ENCODE measurements at regions not wholly inside any gene's neighbourhood (a gene's known extent, or its start where the extent isn't known, plus 50 kb on each side); places are given as distances from the start of the nearest gene placed in this dataset.
A peak's percentile ranks its signal among the peaks of the same experiment; 100 is the strongest.

GRCh38 chr10:6995831-6996230, 415.0 kb downstream of the SFMBT2 start:
- WGBS, 2 donors, result 46 to 58% methylated on average over 4 of the region's 4 CpGs
- Histone ChIP-seq H3K36me3 (no peaks in the 10 kb centered on the region), H3K9me3 (no peaks in the 10 kb centered on the region), H3K27ac (no peak overlapping the region), H3K27me3 (no peaks in the 10 kb centered on the region), H3K4me1 (no peaks in the 10 kb centered on the region), H3K4me3 (no peak overlapping the region)
- no peak for TF ChIP-seq POLR2A (IDR thresholded peaks at IDR 0.05)
- TF ChIP-seq CTCF (IDR thresholded peaks at IDR 0.05), result no peak
- TF ChIP-seq EP300 (IDR thresholded peaks at IDR 0.05), result no peak
- DNase-seq (ENCODE audit: low spot score in 2 of 2), result no peak

- TF ChIP-seq POLR2A (IDR thresholded peaks at IDR 0.05) (no peak), CTCF (IDR thresholded peaks at IDR 0.05) (no peak), EP300 (IDR thresholded peaks at IDR 0.05) (no peak)
- Histone ChIP-seq H3K27ac (no peak overlapping the region), H3K36me3 (no peaks in the 10 kb centered on the region), H3K27me3 (no peaks in the 10 kb centered on the region), H3K4me3 (no peak overlapping the region), H3K9me3 (no peaks in the 10 kb centered on the region), H3K4me1 (no peaks in the 10 kb centered on the region)
- 46 to 52% methylated on average over 3 of the region's 3 CpGs for WGBS, 2 donors
- DNase-seq (ENCODE audit: low spot score in 2 of 2), result no peak
These were observed 415.3 kb upstream of the PRKCQ start for GRCh38 chr10:6995341-6995740.

GRCh38 chr10:6990891-6991290, 410.8 kb upstream of the PRKCQ start:
- TF ChIP-seq EP300 (IDR thresholded peaks at IDR 0.05), result no peak
- TF ChIP-seq CTCF (IDR thresholded peaks at IDR 0.05), result no peak
- TF ChIP-seq POLR2A (IDR thresholded peaks at IDR 0.05), result no peak
- Histone ChIP-seq H3K9me3 (no peaks in the 10 kb centered on the region), H3K27ac (no peak overlapping the region)

GRCh38 chr10:6988654-6989053, 408.6 kb upstream of the PRKCQ start:
- Histone ChIP-seq H3K27ac (peak overlapping the region in 1 of 4 donors; percentile 85), H3K9me3 (no peaks in the 10 kb centered on the region), H3K27me3 (no peaks in the 10 kb centered on the region), H3K4me1 (peaks cover 0 to 5% (median 0%) of the 10 kb centered on the region in 4 donors), H3K4me3 (no peak overlapping the region), H3K36me3 (no peaks in the 10 kb centered on the region)
- WGBS, 2 donors, result 83 to 84% methylated on average over 4 of the region's 4 CpGs
- no peak for TF ChIP-seq CTCF (IDR thresholded peaks at IDR 0.05)
- no peak for TF ChIP-seq POLR2A (IDR thresholded peaks at IDR 0.05)
- TF ChIP-seq EP300 (IDR thresholded peaks at IDR 0.05), result no peak
- no peak for DNase-seq (ENCODE audit: low spot score in 2 of 2)

More at GRCh38 chr10:6990891-6991290, 410.8 kb upstream of the PRKCQ start:
- Histone ChIP-seq H3K36me3 (no peaks in the 10 kb centered on the region), H3K4me1 (peaks cover 0 to 5% (median 0%) of the 10 kb centered on the region in 4 donors), H3K27me3 (no peaks in the 10 kb centered on the region), H3K4me3 (no peak overlapping the region)
- DNase-seq (ENCODE audit: low spot score in 2 of 2), result no peak

GRCh38 chr10:6987536-6987945, 407.5 kb upstream of the PRKCQ start:
- WGBS, 2 donors, result 48 to 54% methylated on average over 8 of the region's 8 CpGs
- no peaks in the 10 kb centered on the region for H3K27me3 ChIP-seq
- no peak for DNase-seq (ENCODE audit: low spot score in 2 of 2)
- H3K4me3 ChIP-seq, result peak overlapping the region in 1 of 4 donors; percentile 12
- peak overlapping the region; percentile 45 to 85 (median 70) for H3K27ac ChIP-seq
- H3K9me3 ChIP-seq, result no peaks in the 10 kb centered on the region
- TF ChIP-seq CTCF (IDR thresholded peaks at IDR 0.05) (peak in 1 of 5 experiments; percentile 14), EP300 (IDR thresholded peaks at IDR 0.05) (peak; percentile 45 to 75), POLR2A (IDR thresholded peaks at IDR 0.05) (no peak)
- peaks cover 0 to 5% (median 0%) of the 10 kb centered on the region in 4 donors for H3K4me1 ChIP-seq
- H3K36me3 ChIP-seq, result no peaks in the 10 kb centered on the region
